Upper lobe of right lung (tissue), 1 donor: ENCODE measurements at regions not wholly inside any gene's neighbourhood (a gene's known extent, or its start where the extent isn't known, plus 50 kb on each side); places are given as distances from the start of the nearest gene placed in this dataset.
A peak's percentile ranks its signal among the peaks of the same experiment; 100 is the strongest.
"Not testable (repeated sequence)": the region's sequence is repeated elsewhere in the genome, so short reads cannot be mapped to it uniquely, and the experiment has no call there.

Experiments
- ATAC-seq: fragments of 200-7000 bp; cut with Tn5 transposase; one replicate; pipeline ENCODE4 v1.9.1; 2020; ENCODE audit warnings: mild to moderate bottlenecking, moderate library complexity
- DNase-seq: peaks from one replicate; pipeline ENCODE4 v3.0.0-alpha.2; 2020
- H3K27ac ChIP-seq: fragments of 200-600 bp; one replicate; pipeline ENCODE4 v1.8.0; 2022
- H3K27me3 ChIP-seq: fragments of 200-600 bp; one replicate; pipeline ENCODE4 v1.8.0; 2022; ENCODE audit warnings: mild to moderate bottlenecking
- H3K36me3 ChIP-seq: fragments of 200-600 bp; one replicate; pipeline ENCODE4 v1.8.0; 2022
- H3K4me1 ChIP-seq: fragments of 200-600 bp; one replicate; pipeline ENCODE4 v1.8.0; 2022
- H3K4me3 ChIP-seq: fragments of 200-600 bp; one replicate; pipeline ENCODE4 v1.8.0; 2022; ENCODE audit warnings: mild to moderate bottlenecking
- H3K9me3 ChIP-seq: fragments of 200-600 bp; one replicate; pipeline ENCODE4 v1.8.0; 2022
- intact Hi-C: fragments of 100-400 bp; cut with DNase I; formaldehyde crosslinking; loops from one replicate; pipeline ENCODE4 v1.11.0; 2022
- donor health status: DM: no; HTN: yes; CAD: no; lungs with severe emphysema.

- H3K36me3 ChIP-seq, intact Hi-C loops, H3K27ac ChIP-seq, H3K27me3 ChIP-seq, H3K4me3 ChIP-seq, H3K4me1 ChIP-seq, H3K9me3 ChIP-seq: not testable (repeated sequence)
- peak; percentile 41 for ATAC-seq
- peak; percentile 2 for DNase-seq
Measured at GRCh38 chr2:97315358-97315757, 202.4 kb downstream of the ANKRD36 start.

- DNase-seq, H3K4me1 ChIP-seq, H3K4me3 ChIP-seq, H3K9me3 ChIP-seq, H3K27ac ChIP-seq, ATAC-seq, intact Hi-C loops, H3K36me3 ChIP-seq, H3K27me3 ChIP-seq: not testable (repeated sequence)
Measured at GRCh38 chr2:97312426-97312825, 199.5 kb downstream of the ANKRD36 start.

- DNase-seq, H3K4me1 ChIP-seq, ATAC-seq, H3K9me3 ChIP-seq, H3K27me3 ChIP-seq, H3K36me3 ChIP-seq, intact Hi-C loops, H3K27ac ChIP-seq, H3K4me3 ChIP-seq: not testable (repeated sequence)
Measured at GRCh38 chr2:97305426-97305825, 192.5 kb downstream of the ANKRD36 start.

- intact Hi-C loops, H3K36me3 ChIP-seq: not testable (repeated sequence)
Measured at GRCh38 chr2:97302881-97303280, 189.9 kb downstream of the ANKRD36 start.

GRCh38 chr2:97301771-97302170 is 188.8 kb downstream of the ANKRD36 start:
- H3K36me3 ChIP-seq, DNase-seq, H3K9me3 ChIP-seq, H3K27ac ChIP-seq, intact Hi-C loops, H3K4me1 ChIP-seq, H3K27me3 ChIP-seq, H3K4me3 ChIP-seq, ATAC-seq: not testable (repeated sequence)

More at GRCh38 chr2:97302881-97303280, 189.9 kb downstream of the ANKRD36 start:
- not testable (repeated sequence) for H3K4me1 ChIP-seq, H3K9me3 ChIP-seq, H3K27ac ChIP-seq, H3K27me3 ChIP-seq, H3K4me3 ChIP-seq
- ATAC-seq (peak; percentile 59), DNase-seq (peak; percentile 0)
